LNCaP clone FGC (cell line): ENCODE measurements at regions not wholly inside any gene's neighbourhood (a gene's known extent, or its start where the extent isn't known, plus 50 kb on each side); places are given as distances from the start of the nearest gene placed in this dataset.
"Not testable (repeated sequence)": the region's sequence is repeated elsewhere in the genome, so short reads cannot be mapped to it uniquely, and the experiment has no call there.

Experiments used
- DNase-seq: peaks from one replicate; pipeline ENCODE4 v3.0.0-alpha.2; 2011; ENCODE audit warnings: low read depth
- H3K4me3 ChIP-seq: 2 replicates; pipeline ENCODE4 v1.5.1; 2011; ENCODE audit warnings: mild to moderate bottlenecking, low read depth, low read length, control low read depth
- CTCF ChIP-seq: IDR thresholded peaks from 2 replicates; pipeline ENCODE4 v1.5.1; 2012; ENCODE audit warnings: mild to moderate bottlenecking; ENCODE audit not compliant: control insufficient read depth, insufficient read depth; ENCODE audit errors: extremely low read depth

GRCh38 chr18:38642711-38643110 is 1077.1 kb upstream of the CELF4 start:
- no peak for TF ChIP-seq CTCF
- no peak for DNase-seq
- H3K4me3 ChIP-seq = no peak overlapping the region

GRCh38 chr18:38639700-38640099 is 1074.1 kb upstream of the CELF4 start:
- not testable (repeated sequence) for DNase-seq, H3K4me3 ChIP-seq

GRCh38 chr18:38635709-38636430 is 1070.3 kb upstream of the CELF4 start:
- DNase-seq = no peak
- no peak overlapping the region for H3K4me3 ChIP-seq
- no peak for TF ChIP-seq CTCF

- no peak overlapping the region for H3K4me3 ChIP-seq
- no peak for TF ChIP-seq CTCF
- no peak for DNase-seq
These were observed 1068.5 kb upstream of the CELF4 start for GRCh38 chr18:38634117-38634516.

- DNase-seq = no peak
- no peak for TF ChIP-seq CTCF
- no peak overlapping the region for H3K4me3 ChIP-seq
These were observed 1067.7 kb upstream of the CELF4 start for GRCh38 chr18:38633333-38633732.

- TF ChIP-seq CTCF = no peak
- no peak overlapping the region for H3K4me3 ChIP-seq
- DNase-seq = no peak
These were observed 1053.5 kb upstream of the CELF4 start for GRCh38 chr18:38619129-38619528.

GRCh38 chr18:38616306-38616705 is 1050.7 kb upstream of the CELF4 start:
- no peak overlapping the region for H3K4me3 ChIP-seq
- no peak for TF ChIP-seq CTCF
- DNase-seq = no peak
